ENCODE measurements at regions not wholly inside any gene's neighbourhood (a gene's known extent, or its start where the extent isn't known, plus 50 kb on each side); places are given as distances from the start of the nearest gene placed in this dataset.

DNA sequence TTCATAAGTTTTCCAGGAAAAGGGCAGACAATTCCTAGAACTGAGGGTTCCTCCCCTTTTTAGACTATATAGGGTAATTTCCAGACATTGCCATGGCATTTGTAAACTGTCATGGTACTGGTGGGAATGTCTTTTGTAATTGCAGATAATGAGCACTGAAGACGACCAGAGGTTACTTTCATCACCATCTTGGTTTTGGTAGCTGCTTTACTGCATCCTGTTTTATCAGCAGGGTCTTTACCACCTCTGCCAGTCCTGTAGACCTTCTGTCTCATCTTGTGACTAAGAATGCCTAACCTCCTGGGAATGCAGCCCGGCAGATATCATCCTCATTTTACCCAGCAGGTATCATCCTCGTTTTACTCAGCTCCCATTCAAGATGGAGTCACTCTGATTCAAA, 583.9 kb upstream of the KLHL29 start:
- TF ChIP-seq, protein P1, sequence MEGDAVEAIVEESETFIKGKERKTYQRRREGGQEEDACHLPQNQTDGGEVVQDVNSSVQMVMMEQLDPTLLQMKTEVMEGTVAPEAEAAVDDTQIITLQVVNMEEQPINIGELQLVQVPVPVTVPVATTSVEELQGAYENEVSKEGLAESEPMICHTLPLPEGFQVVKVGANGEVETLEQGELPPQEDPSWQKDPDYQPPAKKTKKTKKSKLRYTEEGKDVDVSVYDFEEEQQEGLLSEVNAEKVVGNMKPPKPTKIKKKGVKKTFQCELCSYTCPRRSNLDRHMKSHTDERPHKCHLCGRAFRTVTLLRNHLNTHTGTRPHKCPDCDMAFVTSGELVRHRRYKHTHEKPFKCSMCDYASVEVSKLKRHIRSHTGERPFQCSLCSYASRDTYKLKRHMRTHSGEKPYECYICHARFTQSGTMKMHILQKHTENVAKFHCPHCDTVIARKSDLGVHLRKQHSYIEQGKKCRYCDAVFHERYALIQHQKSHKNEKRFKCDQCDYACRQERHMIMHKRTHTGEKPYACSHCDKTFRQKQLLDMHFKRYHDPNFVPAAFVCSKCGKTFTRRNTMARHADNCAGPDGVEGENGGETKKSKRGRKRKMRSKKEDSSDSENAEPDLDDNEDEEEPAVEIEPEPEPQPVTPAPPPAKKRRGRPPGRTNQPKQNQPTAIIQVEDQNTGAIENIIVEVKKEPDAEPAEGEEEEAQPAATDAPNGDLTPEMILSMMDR (IDR thresholded peaks at IDR 0.05), result no peak
- no peak for TF ChIP-seq POLR2A (IDR thresholded peaks at IDR 0.05)
